ENCODE measurements at regions not wholly inside any gene's neighbourhood (a gene's known extent, or its start where the extent isn't known, plus 50 kb on each side); places are given as distances from the start of the nearest gene placed in this dataset.

GRCh38 chr9:7316166-7316795 lies 483.3 kb downstream of the DMAC1 start:
- TF ChIP-seq CTCF (conservative IDR thresholded peaks at IDR 0.05; ENCODE audit: low read length) (no peak), EZH2phosphoT487 (IDR thresholded peaks at IDR 0.05; ENCODE audit: borderline replicate concordance, low read depth, low read length) (no peak)
